ENCODE measurements at regions not wholly inside any gene's neighbourhood (a gene's known extent, or its start where the extent isn't known, plus 50 kb on each side); places are given as distances from the start of the nearest gene placed in this dataset.

DNA sequence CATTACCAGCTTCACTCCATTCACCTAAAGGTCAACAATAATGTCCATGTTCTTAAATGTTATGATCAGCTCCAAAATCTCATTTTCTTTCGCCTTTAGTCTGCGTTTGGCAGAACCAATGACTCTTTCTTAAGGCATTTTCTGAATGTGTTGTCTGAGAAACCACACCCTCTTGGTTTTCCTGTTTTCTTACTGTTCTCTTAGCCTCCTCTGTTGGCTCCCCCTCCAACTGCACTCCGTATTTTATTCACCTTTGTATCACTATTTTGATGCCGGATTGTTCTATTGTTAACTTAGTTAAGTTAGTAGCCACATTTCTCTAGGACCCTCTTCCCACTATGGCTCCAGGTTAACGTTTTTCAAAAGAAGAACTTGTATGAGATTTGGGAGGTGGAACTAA is 185.6 kb downstream of the DMAC1 start:
- TF ChIP-seq, protein P1, sequence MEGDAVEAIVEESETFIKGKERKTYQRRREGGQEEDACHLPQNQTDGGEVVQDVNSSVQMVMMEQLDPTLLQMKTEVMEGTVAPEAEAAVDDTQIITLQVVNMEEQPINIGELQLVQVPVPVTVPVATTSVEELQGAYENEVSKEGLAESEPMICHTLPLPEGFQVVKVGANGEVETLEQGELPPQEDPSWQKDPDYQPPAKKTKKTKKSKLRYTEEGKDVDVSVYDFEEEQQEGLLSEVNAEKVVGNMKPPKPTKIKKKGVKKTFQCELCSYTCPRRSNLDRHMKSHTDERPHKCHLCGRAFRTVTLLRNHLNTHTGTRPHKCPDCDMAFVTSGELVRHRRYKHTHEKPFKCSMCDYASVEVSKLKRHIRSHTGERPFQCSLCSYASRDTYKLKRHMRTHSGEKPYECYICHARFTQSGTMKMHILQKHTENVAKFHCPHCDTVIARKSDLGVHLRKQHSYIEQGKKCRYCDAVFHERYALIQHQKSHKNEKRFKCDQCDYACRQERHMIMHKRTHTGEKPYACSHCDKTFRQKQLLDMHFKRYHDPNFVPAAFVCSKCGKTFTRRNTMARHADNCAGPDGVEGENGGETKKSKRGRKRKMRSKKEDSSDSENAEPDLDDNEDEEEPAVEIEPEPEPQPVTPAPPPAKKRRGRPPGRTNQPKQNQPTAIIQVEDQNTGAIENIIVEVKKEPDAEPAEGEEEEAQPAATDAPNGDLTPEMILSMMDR (optimal IDR thresholded peaks at IDR 0.05 in 1 of 3, IDR thresholded peaks at IDR 0.05 in 1 of 3, conservative IDR thresholded peaks at IDR 0.05 in 1 of 3; ENCODE audit: extremely low read depth in 1 of 3, insufficient read depth in 2 of 3, low read length in 3 of 3), result no peak
- TF ChIP-seq EZH2 (IDR thresholded peaks at IDR 0.05; ENCODE audit: low read length), result no peak

All from keratinocyte (primary cell).